NCI-H1092 treated with DMSO at 0.1 percent for 48 hours (cell line): ENCODE measurements at regions not wholly inside any gene's neighbourhood (a gene's known extent, or its start where the extent isn't known, plus 50 kb on each side); places are given as distances from the start of the nearest gene placed in this dataset.
"Not testable (repeated sequence)": the region's sequence is repeated elsewhere in the genome, so short reads cannot be mapped to it uniquely, and the experiment has no call there.

Source experiments
- DNase-seq: peaks from one replicate; lab custom pipeline; 2025; lab: John Stamatoyannopoulos, UW

DNA sequence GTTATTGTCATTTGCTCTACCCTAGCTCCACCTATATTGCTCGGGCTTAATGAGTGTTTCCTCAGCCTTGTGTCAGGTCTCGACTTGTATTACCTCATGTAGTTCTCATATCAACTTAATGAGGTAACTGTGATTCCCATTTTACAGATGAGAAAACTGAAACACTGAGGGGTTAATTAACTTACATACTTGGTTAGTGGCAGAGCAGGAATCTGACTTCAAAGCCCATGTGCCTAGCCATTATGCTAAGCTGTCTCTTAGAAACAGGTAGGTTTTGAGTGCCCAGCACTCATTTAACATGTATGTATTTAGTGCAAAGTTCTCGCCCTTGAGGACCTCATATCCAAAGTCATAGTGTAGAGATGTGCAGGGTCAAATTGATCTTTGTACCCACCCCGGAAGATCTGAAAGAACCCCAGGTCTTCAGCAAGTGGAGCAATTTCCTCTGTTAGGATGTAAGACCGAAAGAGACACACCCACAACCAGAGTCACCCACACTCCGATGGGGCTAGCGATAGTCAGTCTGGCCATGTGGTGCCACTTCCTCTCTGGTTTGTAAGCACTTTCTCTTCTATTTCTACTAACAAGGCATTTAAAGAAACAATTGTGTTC lies 121.0 kb upstream of the SLC39A10 start:
- DNase-seq, result no peak

DNA sequence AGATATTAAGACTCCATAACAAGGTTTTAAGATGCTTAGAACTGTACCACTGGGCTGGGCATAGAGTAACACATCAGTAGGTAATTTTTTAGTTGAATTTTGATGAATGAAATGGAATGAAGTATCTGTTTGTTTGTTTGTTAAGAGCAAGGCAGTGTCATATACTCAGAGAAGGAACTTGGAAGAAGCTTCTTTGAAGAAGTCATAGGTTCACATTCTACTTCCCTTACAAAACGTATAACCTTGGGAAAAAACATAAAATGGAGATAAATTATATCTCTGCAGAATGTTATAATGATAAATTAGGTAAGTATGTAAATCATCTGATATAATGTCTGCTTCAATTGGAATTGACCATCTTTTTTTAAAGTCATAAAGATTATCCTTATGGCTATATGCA lies 122.1 kb upstream of the SLC39A10 start:
- DNase-seq, result no peak

DNA sequence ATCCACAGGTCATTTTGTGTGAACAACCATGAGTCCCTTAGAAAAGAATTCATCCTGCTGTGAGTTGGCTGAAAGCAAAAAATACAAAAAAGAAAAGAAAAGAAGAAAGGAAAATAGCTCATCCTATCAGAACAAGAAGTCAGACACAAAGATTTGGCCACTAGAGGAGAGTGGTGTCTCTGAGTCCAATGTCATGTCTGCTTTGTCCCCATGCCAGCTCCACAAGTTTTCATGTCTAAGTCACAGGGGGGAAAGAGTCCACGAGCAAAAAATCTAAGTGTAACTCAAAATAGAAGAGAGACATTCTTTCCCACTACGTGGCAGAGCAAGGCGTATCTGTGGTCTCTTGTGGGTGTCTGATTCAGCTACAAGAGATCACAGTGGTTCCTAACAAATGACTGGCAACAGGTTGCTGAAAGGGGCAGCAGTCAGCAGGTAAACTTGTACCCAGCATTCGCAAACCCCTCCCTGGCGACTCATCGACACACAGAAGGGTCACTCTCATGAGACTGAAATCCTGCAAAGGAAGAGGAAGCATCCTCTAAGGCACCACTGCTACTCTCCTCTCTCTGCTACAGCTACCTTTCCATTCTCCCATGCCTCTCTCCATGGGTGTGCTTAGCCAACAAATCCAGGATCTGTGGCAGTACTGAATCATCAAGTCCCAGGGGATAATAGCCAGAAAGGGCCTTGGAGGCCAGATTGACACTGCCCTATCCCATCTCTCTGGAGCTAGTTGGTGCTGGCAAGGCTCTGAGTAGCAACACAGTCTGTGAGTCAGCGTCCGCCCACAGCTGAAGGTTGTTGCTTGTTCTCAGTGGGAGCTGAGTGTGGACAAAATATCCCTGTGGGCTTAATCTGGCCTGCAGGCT lies 123.0 kb upstream of the SLC39A10 start:
- DNase-seq, result no peak

DNA sequence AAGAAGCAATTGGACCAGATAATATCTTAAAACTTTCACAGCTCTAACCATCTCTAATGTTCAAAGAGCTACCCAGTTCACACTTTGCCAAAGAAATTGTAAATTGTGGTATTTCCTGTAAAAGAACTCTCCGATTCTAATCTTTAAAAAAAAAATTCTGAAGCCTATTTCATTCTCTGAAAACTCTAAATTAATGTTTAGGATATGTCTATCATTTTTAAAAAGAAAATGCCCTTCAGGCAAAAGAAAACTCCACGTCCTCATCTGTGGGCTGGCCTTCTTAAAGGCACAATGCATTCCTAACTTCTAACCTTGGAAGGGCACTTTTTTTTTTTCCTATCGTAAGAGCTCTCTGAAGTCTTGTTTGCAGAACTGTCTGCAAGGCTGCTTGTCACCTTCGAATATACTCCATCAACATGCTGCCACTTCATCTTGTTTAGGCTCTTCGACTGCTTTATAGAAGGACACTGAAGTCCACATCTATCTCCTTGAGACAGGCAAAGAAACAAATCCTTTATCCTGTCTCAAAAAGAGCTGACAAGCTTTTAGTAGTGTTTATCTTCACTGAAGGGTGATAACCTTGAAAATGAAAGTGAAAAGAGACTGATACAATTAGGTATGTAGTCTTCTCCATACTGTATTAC lies 124.3 kb upstream of the SLC39A10 start:
- no peak for DNase-seq

DNA sequence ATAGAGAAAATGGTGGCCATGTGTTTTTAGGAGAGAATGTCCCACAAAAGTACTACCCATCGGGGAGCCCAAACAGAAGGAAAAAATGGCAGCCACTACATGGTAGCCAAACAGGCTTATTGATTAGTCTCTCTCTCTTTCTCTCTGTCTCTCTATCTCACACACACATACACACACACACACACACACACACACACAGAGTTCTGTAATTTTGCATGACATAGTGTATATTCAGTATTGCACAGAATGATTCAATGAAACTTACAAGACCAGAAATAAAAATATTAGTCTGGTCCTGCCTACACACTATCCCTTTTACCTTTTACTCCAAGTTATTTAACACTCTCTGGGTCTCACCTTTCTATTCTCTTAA lies 124.8 kb upstream of the SLC39A10 start:
- no peak for DNase-seq

DNA sequence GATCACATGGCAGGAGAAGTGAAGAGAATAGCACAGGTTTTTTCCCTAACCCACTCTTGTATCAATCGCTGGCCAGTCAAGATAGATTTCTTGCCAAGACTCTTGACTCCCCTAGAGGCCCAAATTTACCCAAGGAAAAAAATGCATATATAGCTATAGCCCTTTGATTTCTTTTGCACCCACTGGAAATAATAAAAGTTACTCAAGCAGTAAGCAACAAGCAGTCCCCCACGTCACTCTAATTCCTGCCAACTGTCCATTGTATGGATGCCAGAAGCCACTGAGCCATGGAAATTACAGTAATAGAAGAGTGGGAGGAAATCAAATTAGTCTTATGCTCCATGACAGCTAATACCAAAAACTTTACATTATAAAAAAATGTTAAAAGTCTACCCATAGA lies 125.3 kb upstream of the SLC39A10 start:
- no peak for DNase-seq

DNA sequence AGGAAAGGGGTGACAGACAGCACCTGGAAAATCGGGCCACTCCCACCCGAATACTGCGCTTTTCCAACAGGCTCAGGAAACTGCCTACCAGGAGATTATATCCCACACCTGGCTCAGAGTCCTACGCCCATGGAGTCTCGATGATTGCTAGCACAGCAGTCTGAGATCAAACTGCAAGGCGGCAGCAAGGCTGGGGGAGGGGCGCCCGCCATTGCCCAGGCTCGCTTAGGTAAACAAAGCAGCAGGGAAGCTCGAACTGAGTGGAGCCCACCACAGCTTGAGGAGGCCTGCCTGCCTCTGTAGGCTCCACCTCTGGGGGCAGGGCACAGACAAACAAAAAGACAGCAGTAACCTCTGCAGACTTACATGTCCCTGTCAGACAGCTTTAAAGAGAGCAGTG lies 133.8 kb upstream of the SLC39A10 start:
- not testable (repeated sequence) for DNase-seq

DNA sequence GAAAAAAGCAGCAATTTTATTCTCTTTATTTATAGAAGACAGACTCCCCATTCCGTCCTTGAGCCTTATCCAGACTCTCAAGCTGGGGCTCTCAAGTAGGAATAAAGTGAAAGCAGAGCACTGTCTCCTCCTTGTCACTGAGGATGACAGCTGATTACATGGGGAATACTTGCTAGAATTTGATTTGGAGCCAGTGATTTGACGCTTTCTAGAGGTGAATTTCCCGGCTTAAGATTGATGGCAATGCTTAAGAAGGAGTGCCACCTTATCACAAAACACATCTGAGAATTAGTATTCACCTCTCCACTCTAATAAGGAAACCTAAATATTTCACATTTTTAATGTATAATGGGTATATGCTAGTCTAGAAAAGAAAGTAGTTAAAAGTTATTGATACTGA lies 135.4 kb upstream of the SLC39A10 start:
- no peak for DNase-seq

DNA sequence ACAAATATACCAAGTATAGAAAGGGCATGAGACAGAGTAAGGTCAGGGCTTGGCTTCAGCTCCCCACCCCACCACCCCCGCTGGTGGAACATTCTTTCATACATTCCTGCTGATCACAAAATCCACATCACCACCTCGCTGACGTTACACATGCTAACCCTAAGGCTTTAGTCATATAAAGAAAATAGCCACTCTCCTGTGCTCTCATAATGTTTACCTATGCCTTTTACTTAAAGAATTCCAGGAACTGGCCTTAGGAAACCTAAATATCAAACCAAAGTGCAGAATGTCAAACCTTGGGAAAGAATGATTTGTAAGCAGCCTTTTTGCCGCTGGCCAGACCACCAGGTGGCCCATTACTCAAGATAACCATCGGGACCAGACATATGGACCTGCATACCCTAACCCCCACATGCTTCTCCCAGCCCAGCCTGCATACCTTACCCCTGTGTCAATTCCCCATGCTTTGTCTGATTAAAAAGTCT lies 136.3 kb upstream of the SLC39A10 start:
- no peak for DNase-seq

DNA sequence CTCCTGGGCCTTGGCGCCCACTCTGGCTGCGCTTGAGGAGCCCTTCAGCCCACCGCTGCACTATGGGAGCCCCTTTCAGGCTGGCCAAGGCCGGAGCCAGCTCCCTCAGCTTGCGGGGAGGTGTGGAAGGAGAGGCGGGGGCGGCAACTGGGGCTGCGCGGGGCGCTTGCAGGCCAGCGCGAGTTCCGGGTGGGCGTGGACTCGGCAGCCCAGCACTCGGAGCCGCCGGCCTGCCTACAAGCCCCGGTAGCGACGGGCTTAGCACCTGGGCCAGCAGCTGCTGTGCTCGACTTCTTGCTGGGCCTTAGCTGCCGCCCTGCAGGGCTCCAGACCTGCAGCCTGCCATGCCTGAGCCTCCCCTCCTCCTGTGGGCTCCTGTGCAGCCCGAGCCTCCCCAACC lies 141.5 kb upstream of the SLC39A10 start:
- no peak for DNase-seq

DNA sequence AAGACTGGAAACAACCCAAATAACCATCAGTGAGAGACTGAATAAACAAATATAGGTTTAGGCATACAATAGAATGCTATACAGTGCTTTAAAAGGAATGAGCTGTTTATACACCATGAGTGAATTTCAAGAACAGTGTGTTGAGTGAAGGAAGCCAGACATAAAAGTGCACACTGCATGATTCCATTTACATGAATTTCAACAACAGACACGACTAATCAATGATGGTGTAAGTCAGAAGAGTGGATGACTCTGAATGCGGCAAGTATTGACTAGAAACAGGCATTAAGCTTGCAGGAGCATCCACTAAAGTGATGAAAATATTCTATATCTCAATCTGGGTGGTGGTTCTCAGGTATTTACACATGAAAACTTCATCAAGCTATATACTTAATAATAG lies 142.7 kb upstream of the SLC39A10 start:
- no peak for DNase-seq

DNA sequence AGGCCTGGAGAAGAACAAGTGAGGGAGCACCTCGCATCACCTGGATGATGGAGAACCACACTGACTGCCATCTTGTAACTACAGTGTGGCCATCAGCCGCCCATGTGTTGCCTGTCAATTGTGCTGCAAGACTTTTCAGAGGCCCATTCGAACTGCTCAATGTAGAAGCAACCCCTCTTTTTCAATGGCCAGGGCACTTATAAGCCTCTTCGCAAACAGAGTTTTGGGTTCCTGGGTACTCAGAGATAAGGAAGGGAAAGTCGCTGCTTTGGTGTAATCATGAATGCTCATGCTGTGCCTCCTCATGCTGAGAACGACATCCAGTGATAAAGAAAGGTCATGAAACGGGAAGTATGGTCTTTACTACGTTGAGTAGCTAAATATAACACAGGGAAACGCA lies 143.9 kb upstream of the SLC39A10 start:
- no peak for DNase-seq

DNA sequence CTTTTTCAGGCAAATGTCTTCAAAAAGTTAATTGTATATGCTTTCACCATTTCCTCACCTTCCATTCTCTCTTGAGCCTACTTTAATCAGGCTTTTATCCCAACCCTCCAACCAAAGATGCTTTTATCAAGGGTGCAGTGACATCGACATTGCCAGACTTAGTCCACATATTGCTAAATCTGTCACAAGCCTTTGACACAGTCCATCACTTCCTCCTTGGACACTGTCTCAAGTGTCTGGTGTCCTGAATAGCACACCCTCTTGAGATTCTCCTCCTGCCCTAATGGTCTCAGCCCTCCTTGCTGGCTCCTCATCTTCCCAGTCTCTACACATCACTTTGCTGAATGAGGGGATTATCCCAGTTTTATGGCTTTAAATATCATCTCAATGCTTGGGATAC lies 147.5 kb upstream of the SLC39A10 start:
- no peak for DNase-seq

DNA sequence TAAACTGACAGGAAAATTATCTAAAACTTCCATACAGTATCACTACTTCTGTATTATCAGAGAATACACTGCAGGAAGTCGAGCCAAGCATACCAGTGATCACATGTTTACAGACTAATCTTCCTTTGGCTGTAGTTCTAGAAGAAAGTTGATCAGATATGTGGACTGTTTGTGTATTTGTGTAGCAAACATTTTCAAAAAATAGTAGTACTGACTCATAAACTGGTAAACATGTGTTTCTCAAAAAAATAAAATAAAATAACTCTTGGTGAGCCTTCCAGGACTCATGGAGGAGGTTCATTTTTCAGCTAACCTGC lies 148.9 kb upstream of the SLC39A10 start:
- no peak for DNase-seq

DNA sequence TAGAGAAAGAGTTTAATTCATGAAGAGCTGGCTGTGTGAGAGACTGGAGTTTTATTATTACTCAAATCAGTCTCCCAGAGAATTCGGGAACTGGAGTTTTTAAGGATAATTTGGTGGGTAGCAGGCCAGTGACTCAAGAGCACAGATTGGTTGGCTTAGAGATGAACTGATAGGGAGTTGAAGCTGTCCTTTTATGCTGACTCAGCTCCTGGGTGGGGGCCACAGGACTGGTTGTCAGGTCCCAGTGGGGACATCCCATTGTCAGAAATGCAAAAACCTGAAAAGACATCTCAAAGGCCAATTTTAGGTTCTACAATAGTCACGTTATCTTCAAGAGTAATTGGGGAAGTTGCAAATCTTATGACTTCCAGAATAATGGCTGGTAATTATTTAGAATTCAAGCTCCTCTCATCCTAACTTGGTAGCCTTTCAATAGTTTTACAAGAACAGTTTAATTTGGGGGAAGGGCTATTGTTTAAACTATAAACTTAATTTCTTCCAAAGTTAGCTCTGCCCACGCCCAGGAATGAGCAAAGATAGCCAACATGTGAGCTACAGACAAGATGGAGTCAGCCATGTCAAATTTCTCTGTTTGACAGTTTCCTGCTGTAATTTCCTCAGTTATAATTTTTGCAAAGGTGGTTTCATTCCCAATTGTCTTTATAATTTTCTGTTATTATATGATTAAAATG lies 149.4 kb upstream of the SLC39A10 start:
- DNase-seq, result no peak

DNA sequence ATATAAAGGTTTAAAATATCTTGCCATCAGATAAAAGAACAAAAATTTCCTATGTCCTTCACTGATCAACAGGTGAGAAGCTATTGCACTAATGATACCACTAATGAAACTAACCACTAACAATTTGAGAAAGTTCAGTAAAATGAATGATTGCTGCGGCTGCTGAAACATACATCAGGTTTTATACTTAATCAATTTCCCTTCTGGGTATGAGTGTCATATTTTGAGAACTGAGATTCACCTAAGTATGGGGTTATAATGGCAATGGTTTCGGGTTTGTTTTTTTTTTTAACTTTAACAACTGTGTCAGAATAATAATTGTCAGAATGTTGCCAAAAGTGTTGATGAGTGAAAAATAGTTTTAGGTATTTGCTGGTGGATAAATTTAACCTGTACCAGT lies 151.3 kb upstream of the SLC39A10 start:
- DNase-seq, result no peak

DNA sequence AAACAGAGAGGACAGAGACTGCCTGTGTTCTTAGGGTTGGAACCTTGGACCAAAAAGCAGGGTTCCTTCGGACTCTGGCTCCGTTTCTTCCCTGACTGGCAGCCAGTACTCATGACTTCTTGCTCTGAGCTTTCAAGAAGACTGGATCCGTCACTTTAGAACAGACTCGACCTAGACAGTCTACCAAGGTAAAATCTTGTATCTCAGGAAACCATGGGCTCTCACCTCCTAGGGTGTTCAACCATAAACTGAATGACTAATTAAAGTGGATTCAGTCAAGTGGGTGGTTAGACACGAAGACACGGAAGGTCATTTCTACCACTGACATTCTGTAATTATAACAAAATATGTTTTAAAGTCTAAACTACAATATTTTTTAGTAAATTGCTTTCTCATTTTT lies 153.8 kb upstream of the SLC39A10 start:
- DNase-seq, result no peak

DNA sequence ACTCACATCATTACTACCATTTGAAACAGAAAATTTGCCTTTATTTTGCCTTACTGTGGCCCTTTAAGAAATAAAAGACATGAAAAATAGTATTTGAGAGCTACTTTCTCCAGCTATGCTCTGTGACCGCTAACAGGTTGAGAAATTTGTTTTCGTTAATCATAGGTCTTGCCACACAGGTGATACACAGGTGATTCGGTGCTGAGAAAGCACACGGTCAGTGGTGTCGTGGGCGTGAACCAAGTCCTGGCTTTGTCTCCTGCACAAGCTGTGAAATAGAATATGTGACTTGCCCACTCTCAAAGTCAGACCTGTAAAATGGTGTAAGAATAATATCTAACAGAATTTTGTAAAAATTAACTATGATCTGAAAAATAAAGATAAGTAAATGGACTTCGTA lies 155.3 kb upstream of the SLC39A10 start:
- no peak for DNase-seq

DNA sequence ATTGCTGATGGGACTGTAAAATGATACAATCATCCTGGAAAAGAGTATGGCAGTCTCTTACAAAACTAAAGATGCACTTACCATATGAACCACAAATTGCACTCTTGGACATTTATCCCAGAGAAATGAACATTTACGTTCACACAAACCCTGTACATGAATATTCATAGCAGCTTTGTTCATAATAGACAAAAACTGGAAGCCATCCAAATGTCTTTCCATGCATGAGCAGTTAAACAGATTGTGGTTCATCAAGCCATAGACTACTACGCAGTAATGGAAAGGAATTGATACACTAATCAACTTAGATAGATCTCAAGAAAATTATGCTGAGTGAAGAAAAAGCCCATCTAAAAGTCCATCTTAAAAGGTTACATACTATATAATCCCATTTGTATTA lies 156.1 kb upstream of the SLC39A10 start:
- DNase-seq, result no peak

DNA sequence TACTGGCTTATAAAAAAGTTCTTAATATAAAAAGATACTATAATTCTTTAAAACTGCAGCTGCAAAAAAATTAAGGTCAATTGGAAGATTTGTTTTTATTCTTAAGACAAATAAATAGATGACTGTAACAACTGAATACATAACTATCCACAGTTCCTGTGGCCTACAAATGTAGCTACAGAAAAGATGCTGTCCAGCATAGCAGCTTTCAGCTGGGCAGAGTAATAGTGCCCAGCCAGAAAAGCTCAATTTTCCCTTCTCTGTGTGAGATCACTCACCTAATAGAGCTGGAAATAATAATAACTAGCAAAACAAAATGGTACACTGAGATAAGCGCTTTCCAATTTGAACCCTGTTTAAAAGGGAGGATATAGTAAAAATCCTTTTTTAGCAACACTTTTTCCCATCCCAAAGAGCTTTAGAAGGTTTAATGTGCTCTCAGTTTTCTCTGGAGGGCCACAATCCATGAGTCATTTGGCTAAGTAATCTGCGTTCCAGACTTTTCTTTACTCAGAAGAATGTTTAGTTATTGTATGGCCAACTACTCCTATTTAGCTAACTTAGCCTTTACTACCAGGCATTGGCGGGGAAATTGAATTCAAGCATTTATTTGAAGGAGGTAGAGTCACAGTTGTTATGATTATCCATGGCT lies 158.1 kb upstream of the SLC39A10 start:
- DNase-seq, result no peak

DNA sequence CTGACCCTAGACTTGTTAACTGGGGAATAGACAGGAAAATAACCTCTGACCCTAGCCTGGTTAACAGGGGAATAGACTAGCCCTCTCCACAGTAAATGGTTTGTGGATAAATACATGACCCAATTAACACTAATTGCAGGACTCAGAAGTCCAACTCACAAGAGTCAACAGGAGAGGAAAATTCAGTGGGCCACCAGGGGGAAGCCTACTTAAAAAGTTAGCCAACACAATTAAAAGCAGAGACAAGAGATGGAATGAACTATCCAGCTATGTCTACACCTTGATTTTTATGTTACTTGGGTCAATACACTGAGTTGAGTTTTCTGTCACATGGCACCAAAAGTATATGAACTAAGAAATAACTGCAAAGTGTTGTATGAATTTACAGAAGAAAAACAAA lies 158.8 kb upstream of the SLC39A10 start:
- DNase-seq, result no peak

DNA sequence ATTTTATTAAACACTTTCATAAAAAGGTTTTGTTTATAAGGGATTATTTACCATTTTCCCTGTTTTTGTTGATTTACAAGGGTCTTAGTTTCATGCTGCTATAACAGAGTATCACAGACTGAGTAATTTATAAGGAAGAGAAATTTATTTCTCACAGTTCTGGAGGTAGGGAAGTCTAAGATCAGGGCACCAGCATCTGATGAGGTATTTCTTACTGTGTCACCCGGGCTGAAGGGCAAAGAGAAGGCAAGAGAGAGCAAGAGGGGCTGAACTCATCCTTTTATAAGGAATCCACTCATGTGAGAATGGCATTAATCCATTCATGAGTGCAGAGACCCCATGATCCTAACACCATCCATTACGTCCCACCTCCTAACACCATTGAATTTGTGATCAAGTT lies 160.0 kb upstream of the SLC39A10 start:
- no peak for DNase-seq
